Esophagus squamous epithelium (tissue), 5 donors: ENCODE measurements at regions not wholly inside any gene's neighbourhood (a gene's known extent, or its start where the extent isn't known, plus 50 kb on each side); places are given as distances from the start of the nearest gene placed in this dataset.

Experiments used
- DNase-seq: peaks from one replicate; lab custom pipeline; 2025; lab: John Stamatoyannopoulos, UW
- H3K27ac ChIP-seq, 4 donors: fragments of 200-600 bp; sonication (generic); one replicate each; pipeline ENCODE4 v1.5.1; 2016 to 2019; ENCODE audit warnings: mild to moderate bottlenecking in 1 of 4
- H3K27me3 ChIP-seq, 4 donors: fragments of 200-600 bp; sonication (generic); 1 replicate in 3 of 4; 2 replicates in 1 of 4; pipeline versions ENCODE4 v1.5.1 to v1.6.0; 2017 to 2021; ENCODE audit warnings: antibody characterized with exemption in 1 of 4
- H3K36me3 ChIP-seq, 3 donors: fragments of 200-600 bp; sonication (generic); one replicate each; pipeline ENCODE4 v1.5.1; 2016 to 2019
- H3K4me1 ChIP-seq, 3 donors: fragments of 200-600 bp; sonication (generic); one replicate each; pipeline ENCODE4 v1.5.1; 2017 to 2019
- H3K4me3 ChIP-seq, 4 donors: fragments of 200-600 bp; sonication (generic); 1 replicate in 3 of 4; 2 replicates in 1 of 4; pipeline ENCODE4 v1.5.1; 2016 to 2019; ENCODE audit warnings: mild to moderate bottlenecking in 2 of 4, moderate library complexity in 1 of 4
- H3K9me3 ChIP-seq, 3 donors: fragments of 200-600 bp; sonication (generic); one replicate each; pipeline ENCODE4 v1.5.1; 2016 to 2019
- CTCF ChIP-seq, 6 experiments: fragments of 450-650 bp in 4 of 6; fragments of 200-600 bp in 2 of 6; sonication (generic) in 2 of 6; IDR thresholded peaks; one replicate each; pipeline ENCODE4 v1.5.1; 2016 to 2019; ENCODE audit warnings: antibody characterized with exemption in 6 of 6, mild to moderate bottlenecking in 4 of 6, moderate library complexity in 4 of 6
- POLR2A ChIP-seq, 4 donors: fragments of 450-650 bp; IDR thresholded peaks; one replicate each; pipeline ENCODE4 v1.6.1; 2017; ENCODE audit warnings: antibody characterized with exemption in 4 of 4, mild to moderate bottlenecking in 4 of 4, moderate library complexity in 3 of 4
- WGBS, 2 donors: methylation state at CpG; one replicate each; pipeline ENCODE4 v1.1.5; 2018; 5-methylcytosine and 5-hydroxymethylcytosine counted together
- intact Hi-C: fragments of 100-400 bp; cut with DNase I; formaldehyde crosslinking; loops from one replicate; pipeline ENCODE4 v1.15.0; 2022
- donor health status: DM: yes; HTN: yes; CAD: no.

GRCh38 chr11:45446434-45446833, 160.3 kb upstream of the SYT13 start:
- Histone ChIP-seq H3K27me3 (peaks cover 0 to 55% (median 0%) of the 10 kb centered on the region in 4 donors), H3K4me3 (no peak overlapping the region), H3K36me3 (no peaks in the 10 kb centered on the region), H3K9me3 (no peaks in the 10 kb centered on the region), H3K27ac (no peak overlapping the region), H3K4me1 (peaks cover 0 to 3% (median 0%) of the 10 kb centered on the region in 3 donors)
- WGBS, 2 donors = 93 to 94% methylated on average over 4 to 5 of the region's 5 CpGs
- DNase-seq = no peak
- intact Hi-C loops = no loop called here
- TF ChIP-seq CTCF (IDR thresholded peaks at IDR 0.05) = no peak
- TF ChIP-seq POLR2A (IDR thresholded peaks at IDR 0.05) = no peak

- Histone ChIP-seq H3K9me3 (peaks cover 0 to 3% (median 0%) of the 10 kb centered on the region in 3 donors), H3K27me3 (peaks cover 0 to 62% (median 0%) of the 10 kb centered on the region in 4 donors), H3K36me3 (no peaks in the 10 kb centered on the region), H3K27ac (no peak overlapping the region), H3K4me1 (peaks cover 0 to 3% (median 0%) of the 10 kb centered on the region in 3 donors), H3K4me3 (no peak overlapping the region)
- WGBS, 2 donors = 10 to 21% methylated on average over 2 to 3 of the region's 6 CpGs
- TF ChIP-seq CTCF (IDR thresholded peaks at IDR 0.05) (no peak), POLR2A (IDR thresholded peaks at IDR 0.05) (no peak)
- intact Hi-C loops = no loop called here
- DNase-seq = no peak
Measured at GRCh38 chr11:45444796-45445195, 158.7 kb upstream of the SYT13 start.

- Histone ChIP-seq H3K9me3 (peaks cover 0 to 5% (median 0%) of the 10 kb centered on the region in 3 donors), H3K27ac (no peak overlapping the region), H3K4me1 (peaks cover 0 to 3% (median 0%) of the 10 kb centered on the region in 3 donors), H3K27me3 (peaks cover 0 to 53% (median 0%) of the 10 kb centered on the region in 4 donors), H3K36me3 (no peaks in the 10 kb centered on the region), H3K4me3 (no peak overlapping the region)
- WGBS, 2 donors = 69 to 76% methylated on average over 2 of the region's 2 CpGs
- TF ChIP-seq CTCF (IDR thresholded peaks at IDR 0.05) (no peak), POLR2A (IDR thresholded peaks at IDR 0.05) (no peak)
- intact Hi-C loops = no loop called here
- DNase-seq = no peak
Measured at GRCh38 chr11:45440111-45440510, 154.0 kb upstream of the SYT13 start.

GRCh38 chr11:45436966-45437365, 150.8 kb upstream of the SYT13 start:
- peaks cover 0 to 36% (median 0%) of the 10 kb centered on the region in 4 donors for H3K27me3 ChIP-seq
- WGBS, 2 donors = 0 to 29% methylated on average over 1 of the region's 1 CpG
- TF ChIP-seq CTCF (IDR thresholded peaks at IDR 0.05) (no peak), POLR2A (IDR thresholded peaks at IDR 0.05) (no peak)
- H3K27ac ChIP-seq = no peak overlapping the region
- intact Hi-C loops = no loop called here
- H3K36me3 ChIP-seq = no peaks in the 10 kb centered on the region
- peaks cover 0 to 5% (median 0%) of the 10 kb centered on the region in 3 donors for H3K9me3 ChIP-seq
- no peak for DNase-seq
- no peak overlapping the region for H3K4me3 ChIP-seq
- H3K4me1 ChIP-seq = no peaks in the 10 kb centered on the region

GRCh38 chr11:45436118-45436517, 150.0 kb upstream of the SYT13 start:
- TF ChIP-seq POLR2A (IDR thresholded peaks at IDR 0.05) (no peak), CTCF (IDR thresholded peaks at IDR 0.05) (no peak)
- no peak for DNase-seq
- H3K4me3 ChIP-seq = no peak overlapping the region
- 16 to 33% methylated on average over 2 of the region's 2 CpGs for WGBS, 2 donors
- H3K4me1 ChIP-seq = no peaks in the 10 kb centered on the region
- H3K36me3 ChIP-seq = no peaks in the 10 kb centered on the region
- peaks cover 0 to 5% (median 0%) of the 10 kb centered on the region in 3 donors for H3K9me3 ChIP-seq
- H3K27me3 ChIP-seq = peaks cover 0 to 32% (median 0%) of the 10 kb centered on the region in 4 donors
- intact Hi-C loops = no loop called here
- no peak overlapping the region for H3K27ac ChIP-seq
